HUES6 (cell line): ENCODE measurements at regions not wholly inside any gene's neighbourhood (a gene's known extent, or its start where the extent isn't known, plus 50 kb on each side); places are given as distances from the start of the nearest gene placed in this dataset.
"Not testable (repeated sequence)": the region's sequence is repeated elsewhere in the genome, so short reads cannot be mapped to it uniquely, and the experiment has no call there.

Experiments used
- H3K27ac ChIP-seq: 2 replicates; pipeline ENCODE4 v1.7.0; 2013; ENCODE audit warnings: low read depth, mild to moderate bottlenecking, low read length, inconsistent platforms
- H3K27me3 ChIP-seq: 2 replicates; pipeline ENCODE4 v1.6.1; 2013; ENCODE audit warnings: low read length; ENCODE audit not compliant: control insufficient read depth, insufficient read depth
- H3K36me3 ChIP-seq: 2 replicates; pipeline ENCODE4 v1.6.1; 2013; ENCODE audit warnings: low read length; ENCODE audit not compliant: control insufficient read depth, insufficient read depth
- H3K4me1 ChIP-seq: 2 replicates; pipeline ENCODE4 v1.6.1; 2013; ENCODE audit warnings: low read length; ENCODE audit not compliant: control insufficient read depth, insufficient read depth
- H3K4me3 ChIP-seq: 2 replicates; pipeline ENCODE4 v1.5.1; 2013; ENCODE audit warnings: low read depth, low read length
- H3K9ac ChIP-seq: one replicate; pipeline ENCODE4 v1.6.1; 2013; ENCODE audit warnings: mild to moderate bottlenecking, low read length
- H3K9me3 ChIP-seq: 2 replicates; pipeline ENCODE4 v1.6.1; 2013; ENCODE audit warnings: low read depth, low read length; ENCODE audit not compliant: control insufficient read depth, insufficient read depth

DNA sequence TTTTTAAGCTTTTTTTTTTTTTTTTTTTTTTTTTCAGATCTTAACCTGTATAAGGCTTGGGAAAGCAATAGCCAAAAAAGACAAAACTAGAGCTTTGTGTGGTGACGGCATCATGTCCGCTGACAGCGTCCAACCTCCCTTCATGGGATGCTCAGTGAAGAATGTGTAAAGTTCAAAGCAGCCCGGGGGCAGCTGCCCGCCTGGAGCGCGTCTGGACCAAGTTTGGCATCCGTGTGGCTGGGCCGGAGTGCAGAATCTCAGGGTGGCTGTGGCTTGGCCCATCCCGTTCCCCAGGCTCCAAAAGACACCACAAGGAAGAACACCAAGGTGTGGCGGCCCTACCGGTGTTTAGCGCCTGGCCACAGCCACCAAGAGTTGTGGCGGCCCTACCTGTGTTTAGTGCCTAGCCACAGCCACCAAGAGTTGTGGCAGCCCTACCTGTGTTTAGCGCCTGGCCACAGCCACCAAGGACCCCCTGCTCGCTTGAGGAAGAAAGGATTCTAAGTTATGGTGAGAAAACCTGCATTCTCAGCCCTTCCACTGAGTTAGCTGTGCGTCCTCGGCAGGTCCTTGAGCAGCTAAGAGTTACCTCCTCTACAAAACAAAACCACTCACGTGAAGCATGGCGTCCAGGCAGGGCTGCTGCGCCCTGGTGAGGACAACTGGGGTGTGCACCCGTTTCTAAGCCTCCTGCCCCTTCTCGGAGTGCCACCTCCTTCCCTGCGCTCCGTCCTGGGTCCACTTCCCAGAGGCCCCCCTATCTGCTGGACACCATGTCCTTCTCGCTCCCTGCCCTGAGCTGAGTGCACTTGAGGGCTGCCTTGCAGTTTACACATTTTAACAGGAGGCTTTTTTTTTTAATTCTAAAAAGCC lies 103.6 kb upstream of the SALL3 start:
- H3K4me3 ChIP-seq = no peak overlapping the region
- no peaks in the 10 kb centered on the region for H3K9me3 ChIP-seq
- no peaks in the 10 kb centered on the region for H3K4me1 ChIP-seq
- no peak overlapping the region for H3K9ac ChIP-seq
- H3K27ac ChIP-seq = no peak overlapping the region
- H3K27me3 ChIP-seq = no peaks in the 10 kb centered on the region
- H3K36me3 ChIP-seq = no peaks in the 10 kb centered on the region

DNA sequence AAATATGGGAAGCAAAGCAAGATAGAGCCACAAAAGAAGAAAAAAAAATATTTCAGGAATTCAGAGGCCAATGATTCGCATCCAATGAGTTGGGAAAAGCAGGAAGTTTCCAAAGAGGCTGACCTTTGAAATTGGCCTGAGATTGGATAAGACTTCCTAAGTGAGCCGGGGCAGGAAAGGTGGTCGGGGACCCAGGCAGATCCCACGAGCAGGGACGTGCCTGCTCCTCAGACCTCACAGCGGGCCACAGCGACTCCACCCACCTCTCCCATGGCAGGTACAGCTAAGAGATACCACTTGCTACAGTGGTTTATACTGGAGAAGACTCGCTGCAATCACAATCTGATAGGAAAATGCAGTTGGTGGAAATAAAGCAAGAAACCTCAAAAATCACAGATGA lies 102.8 kb upstream of the SALL3 start:
- H3K4me3 ChIP-seq = no peak overlapping the region
- no peaks in the 10 kb centered on the region for H3K36me3 ChIP-seq
- H3K27me3 ChIP-seq = no peaks in the 10 kb centered on the region
- H3K4me1 ChIP-seq = no peaks in the 10 kb centered on the region
- no peak overlapping the region for H3K27ac ChIP-seq
- no peaks in the 10 kb centered on the region for H3K9me3 ChIP-seq
- no peak overlapping the region for H3K9ac ChIP-seq

DNA sequence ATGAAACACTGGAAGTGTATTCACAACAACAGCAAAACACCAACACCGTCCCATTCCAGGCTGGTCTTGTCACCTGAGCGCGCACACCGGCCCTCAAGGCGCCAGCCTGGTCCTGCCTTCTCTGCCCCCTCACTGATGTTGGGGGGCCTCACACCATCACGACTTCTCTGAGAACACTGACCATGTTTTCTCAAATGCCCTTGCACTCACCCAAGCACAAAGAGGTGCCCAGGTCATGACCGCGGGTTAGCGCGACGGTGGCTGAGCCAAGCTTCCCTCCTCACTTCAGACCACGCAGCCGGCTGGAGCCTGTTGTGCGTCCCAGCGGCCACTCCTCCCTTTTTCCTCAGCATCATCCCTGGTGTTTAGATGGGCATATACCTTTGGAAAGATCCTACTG lies 101.3 kb upstream of the SALL3 start:
- no peak overlapping the region for H3K9ac ChIP-seq
- no peaks in the 10 kb centered on the region for H3K4me1 ChIP-seq
- no peaks in the 10 kb centered on the region for H3K36me3 ChIP-seq
- no peaks in the 10 kb centered on the region for H3K27me3 ChIP-seq
- no peaks in the 10 kb centered on the region for H3K9me3 ChIP-seq
- H3K4me3 ChIP-seq = no peak overlapping the region
- no peak overlapping the region for H3K27ac ChIP-seq

DNA sequence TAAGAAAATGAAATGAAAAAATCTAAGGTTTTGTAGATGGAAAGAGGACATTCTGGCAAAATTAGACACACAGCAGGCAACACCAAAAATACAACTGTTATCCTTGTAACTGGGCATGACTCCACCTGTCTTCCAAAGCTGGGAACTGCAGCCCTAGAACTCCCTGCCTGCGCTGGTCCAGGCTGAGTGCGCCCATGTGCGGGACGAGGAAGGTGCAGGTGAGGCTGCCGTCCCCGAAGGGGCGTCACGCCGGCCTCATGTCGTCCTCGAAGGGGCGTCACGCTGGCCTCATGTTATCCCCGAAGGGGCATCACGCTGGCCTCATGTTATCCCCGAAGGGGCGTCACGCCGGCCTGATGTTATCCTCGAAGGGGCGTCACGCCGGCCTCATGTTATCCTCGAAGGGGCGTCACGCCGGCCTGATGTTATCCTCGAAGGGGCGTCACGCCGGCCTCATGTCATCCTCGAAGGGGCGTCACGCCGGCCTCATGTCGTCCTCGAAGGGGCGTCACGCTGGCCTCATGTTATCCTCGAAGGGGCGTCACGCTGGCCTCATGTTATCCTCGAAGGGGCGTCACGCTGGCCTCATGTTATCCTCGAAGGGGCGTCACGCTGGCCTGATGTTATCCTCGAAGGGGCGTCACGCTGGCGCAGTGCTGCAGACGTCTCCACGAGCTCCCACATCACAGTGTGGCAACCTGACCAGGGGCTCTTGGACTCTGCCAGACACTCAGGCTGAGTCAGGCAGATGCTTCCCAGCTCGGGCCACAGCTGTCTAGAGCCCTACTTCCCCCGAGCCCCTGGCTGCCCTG lies 100.3 kb upstream of the SALL3 start:
- not testable (repeated sequence) for H3K4me1 ChIP-seq, H3K4me3 ChIP-seq, H3K27ac ChIP-seq, H3K36me3 ChIP-seq, H3K9ac ChIP-seq, H3K27me3 ChIP-seq, H3K9me3 ChIP-seq

DNA sequence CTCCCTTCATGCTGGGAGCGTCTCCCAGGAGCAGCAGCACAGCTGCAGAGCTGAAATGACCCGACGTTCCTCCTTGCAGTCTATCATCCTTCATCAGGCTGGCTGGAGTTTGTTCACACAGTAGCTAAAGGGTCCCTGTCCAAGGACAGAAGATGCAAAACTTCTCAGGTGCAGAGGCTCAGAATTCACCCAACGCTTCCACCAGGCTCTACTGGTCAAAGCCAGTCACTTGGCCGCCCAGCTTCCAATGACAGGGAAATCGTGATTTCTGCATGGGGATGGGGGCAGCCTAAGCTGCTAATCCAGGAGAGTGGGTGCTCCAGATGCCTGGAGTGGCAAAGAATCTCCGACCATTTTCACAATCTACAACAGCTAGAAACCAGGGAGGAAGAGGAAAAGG lies 97.0 kb upstream of the SALL3 start:
- H3K27me3 ChIP-seq = no peaks in the 10 kb centered on the region
- H3K9ac ChIP-seq = no peak overlapping the region
- H3K9me3 ChIP-seq = peaks cover 11% of the 10 kb centered on the region
- H3K27ac ChIP-seq = no peak overlapping the region
- H3K4me1 ChIP-seq = no peaks in the 10 kb centered on the region
- no peak overlapping the region for H3K4me3 ChIP-seq
- H3K36me3 ChIP-seq = no peaks in the 10 kb centered on the region

DNA sequence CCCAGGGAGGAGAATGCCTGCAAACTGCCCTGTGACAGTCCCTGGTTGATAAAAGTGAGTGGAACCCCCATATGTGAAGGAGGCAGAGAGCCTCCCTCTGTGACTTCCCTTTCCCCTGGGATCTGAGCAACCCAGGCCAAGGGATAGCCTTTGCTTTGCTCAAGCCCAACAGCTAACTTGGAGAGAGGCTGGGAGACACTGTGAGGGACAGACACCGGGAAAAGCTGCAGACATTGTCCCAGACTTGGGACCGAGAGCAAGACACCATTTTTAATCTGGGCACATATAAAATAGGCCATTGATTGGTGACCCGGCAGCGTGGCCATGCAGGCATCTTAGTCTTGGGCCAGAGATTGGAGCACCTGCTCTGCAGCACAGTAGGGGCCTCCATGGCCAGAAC lies 96.1 kb upstream of the SALL3 start:
- H3K9me3 ChIP-seq = peaks cover 14% of the 10 kb centered on the region
- no peaks in the 10 kb centered on the region for H3K36me3 ChIP-seq
- no peak overlapping the region for H3K27ac ChIP-seq
- no peak overlapping the region for H3K4me3 ChIP-seq
- H3K4me1 ChIP-seq = no peaks in the 10 kb centered on the region
- H3K27me3 ChIP-seq = no peaks in the 10 kb centered on the region
- H3K9ac ChIP-seq = no peak overlapping the region

DNA sequence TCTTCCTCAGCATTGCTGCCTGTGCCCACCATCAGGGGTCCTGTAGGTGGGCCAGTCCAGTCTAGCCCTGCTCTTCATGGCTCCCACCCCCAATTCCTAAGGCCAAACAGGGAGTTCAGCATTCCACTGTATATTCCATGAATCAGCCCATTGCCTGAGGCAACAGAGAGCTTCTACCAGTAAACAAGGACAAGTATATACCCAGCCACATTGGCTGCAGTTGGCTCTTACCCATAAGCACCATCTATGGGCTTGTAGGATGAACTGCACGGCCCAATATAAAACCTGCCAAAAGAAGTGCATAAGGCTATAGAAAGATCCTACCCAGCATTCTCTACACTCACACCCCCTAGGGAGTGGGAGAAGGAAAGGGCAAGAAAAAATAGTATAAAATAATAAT lies 95.1 kb upstream of the SALL3 start:
- Histone ChIP-seq H3K9me3 (peaks cover 24% of the 10 kb centered on the region), H3K36me3 (no peaks in the 10 kb centered on the region), H3K4me1 (no peaks in the 10 kb centered on the region), H3K27me3 (no peaks in the 10 kb centered on the region), H3K9ac (no peak overlapping the region), H3K4me3 (no peak overlapping the region), H3K27ac (no peak overlapping the region)

DNA sequence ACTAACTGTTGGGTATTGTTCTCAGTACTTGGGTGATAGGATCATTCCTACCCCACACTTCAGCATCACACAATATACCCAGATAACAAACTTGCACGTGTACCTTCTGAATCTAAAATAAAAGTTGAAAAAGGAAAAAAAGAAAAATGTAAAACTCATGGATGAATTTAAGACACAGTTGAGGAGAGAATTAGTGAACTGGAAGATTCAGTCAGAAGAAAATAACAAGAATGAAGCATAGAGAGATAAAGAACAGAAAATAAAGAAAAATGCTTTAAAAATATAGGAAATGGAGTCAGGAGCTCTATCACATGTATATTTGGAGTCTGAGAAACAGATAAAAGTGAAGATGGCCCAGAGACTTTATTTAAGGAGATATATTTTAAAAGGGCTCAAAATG lies 90.4 kb upstream of the SALL3 start:
- H3K4me1 ChIP-seq = no peaks in the 10 kb centered on the region
- no peak overlapping the region for H3K9ac ChIP-seq

DNA sequence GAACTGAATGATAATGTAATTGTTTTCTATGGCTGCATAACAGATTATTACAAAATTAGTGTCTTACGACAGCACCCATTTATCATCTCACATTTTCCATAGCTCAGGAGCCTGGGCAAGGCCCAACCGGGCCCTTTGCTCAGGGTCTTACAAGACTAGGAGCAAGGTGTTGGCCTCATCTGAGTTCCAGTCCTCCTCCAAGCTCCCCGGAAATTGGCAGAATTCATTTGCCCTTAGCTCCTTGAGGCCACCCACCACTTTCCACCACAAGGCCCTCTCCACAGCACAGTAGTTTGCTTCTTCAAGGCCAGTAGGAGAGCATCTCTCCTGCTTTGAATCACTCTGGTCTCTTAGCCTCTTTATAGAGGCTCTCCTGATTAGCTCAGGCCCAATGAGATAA lies 89.2 kb upstream of the SALL3 start:
- no peak overlapping the region for H3K27ac ChIP-seq

More for the DNA sequence above, 90.4 kb upstream of the SALL3 start:
- Histone ChIP-seq H3K27ac (no peak overlapping the region), H3K9me3 (peaks cover 22% of the 10 kb centered on the region), H3K4me3 (no peak overlapping the region), H3K27me3 (no peaks in the 10 kb centered on the region), H3K36me3 (no peaks in the 10 kb centered on the region)

DNA sequence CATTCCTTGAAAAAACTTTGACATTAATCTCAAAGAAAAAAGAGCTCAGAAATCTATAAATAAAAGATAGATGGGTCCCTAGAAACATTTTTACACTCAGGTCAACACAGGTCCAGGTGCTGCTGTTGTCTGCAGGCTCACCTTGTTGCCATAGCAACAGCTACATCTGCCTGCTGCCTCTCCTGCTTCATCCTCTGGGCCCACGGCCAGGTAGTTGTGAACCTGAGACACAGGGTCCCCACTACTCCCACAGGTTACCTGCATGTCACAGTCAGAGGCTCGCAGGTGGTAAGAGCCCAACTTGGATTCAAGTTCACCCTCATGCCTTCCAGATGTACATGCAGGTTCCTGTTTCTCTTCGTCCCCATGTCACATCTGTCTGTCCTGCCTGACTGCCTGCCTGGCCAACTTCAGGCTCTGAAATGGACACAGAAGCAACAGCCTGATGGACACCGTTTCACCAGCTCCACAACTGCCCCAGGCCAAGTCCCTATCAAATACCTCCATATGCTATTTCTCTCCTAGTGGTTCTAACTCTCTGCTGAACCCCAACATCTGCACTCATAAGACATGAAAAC lies 88.3 kb upstream of the SALL3 start:
- no peak overlapping the region for H3K9ac ChIP-seq
- H3K9me3 ChIP-seq = peaks cover 19% of the 10 kb centered on the region

More for the DNA sequence above, 89.2 kb upstream of the SALL3 start:
- Histone ChIP-seq H3K4me1 (no peaks in the 10 kb centered on the region), H3K9me3 (peaks cover 19% of the 10 kb centered on the region), H3K36me3 (no peaks in the 10 kb centered on the region), H3K9ac (no peak overlapping the region), H3K27me3 (no peaks in the 10 kb centered on the region), H3K4me3 (no peak overlapping the region)

DNA sequence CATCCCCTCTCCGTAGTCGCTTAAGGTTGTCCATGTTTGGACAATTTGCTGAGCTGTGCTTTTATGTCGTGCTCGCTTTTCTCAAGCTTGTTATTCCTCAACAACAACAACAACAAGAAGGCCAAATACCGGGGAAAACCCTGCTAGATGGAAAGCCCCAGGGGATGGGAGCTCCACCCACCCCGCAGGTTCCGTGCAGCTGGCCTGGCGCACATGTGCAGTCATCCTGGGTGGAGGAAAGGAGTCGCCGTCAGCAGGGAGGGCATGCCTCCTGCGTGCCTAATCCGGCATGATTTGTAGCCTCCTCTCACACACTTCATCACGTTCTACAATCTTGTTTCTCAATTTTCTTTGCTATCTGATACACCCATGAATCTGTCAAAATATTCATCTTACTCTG lies 87.4 kb upstream of the SALL3 start:
- Histone ChIP-seq H3K4me1 (no peaks in the 10 kb centered on the region), H3K9me3 (peaks cover 19% of the 10 kb centered on the region), H3K36me3 (no peaks in the 10 kb centered on the region), H3K9ac (no peak overlapping the region), H3K27me3 (no peaks in the 10 kb centered on the region), H3K27ac (no peak overlapping the region), H3K4me3 (no peak overlapping the region)

More for the DNA sequence above, 88.3 kb upstream of the SALL3 start:
- Histone ChIP-seq H3K4me3 (no peak overlapping the region), H3K27me3 (no peaks in the 10 kb centered on the region), H3K27ac (no peak overlapping the region), H3K36me3 (no peaks in the 10 kb centered on the region), H3K4me1 (no peaks in the 10 kb centered on the region)
